GM19035 (cell line): ENCODE measurements at regions not wholly inside any gene's neighbourhood (a gene's known extent, or its start where the extent isn't known, plus 50 kb on each side); places are given as distances from the start of the nearest gene placed in this dataset.
A peak's percentile ranks its signal among the peaks of the same experiment; 100 is the strongest.

Experiments used
- ATAC-seq: cut with Tn5 transposase; IDR thresholded peaks from one replicate; pipeline ENCODE4 v1.9.1; 2021; ENCODE audit not compliant: unreplicated experiment

GRCh38 chr4:81891005-81891996, 419.6 kb upstream of the RASGEF1B start:
- no peak for ATAC-seq

- no peak for ATAC-seq
These were observed 413.3 kb upstream of the RASGEF1B start for GRCh38 chr4:81884986-81885385.

GRCh38 chr4:81883530-81884450, 412.1 kb upstream of the RASGEF1B start:
- ATAC-seq: no peak

- no peak for ATAC-seq
These were observed 411.3 kb upstream of the RASGEF1B start for GRCh38 chr4:81883004-81883403.

- no peak for ATAC-seq
These were observed 410.3 kb upstream of the RASGEF1B start for GRCh38 chr4:81881855-81882621.

- ATAC-seq: no peak
These were observed 404.4 kb upstream of the RASGEF1B start for GRCh38 chr4:81876106-81876505.

- no peak for ATAC-seq
These were observed 403.2 kb upstream of the RASGEF1B start for GRCh38 chr4:81874661-81875515.

- no peak for ATAC-seq
These were observed 398.6 kb upstream of the RASGEF1B start for GRCh38 chr4:81870275-81870674.

GRCh38 chr4:81860111-81860510, 388.4 kb upstream of the RASGEF1B start:
- no peak for ATAC-seq

GRCh38 chr4:81854406-81854805, 382.7 kb upstream of the RASGEF1B start:
- no peak for ATAC-seq

- no peak for ATAC-seq
These were observed 380.5 kb upstream of the RASGEF1B start for GRCh38 chr4:81852031-81852715.

- no peak for ATAC-seq
These were observed 379.0 kb upstream of the RASGEF1B start for GRCh38 chr4:81850701-81851100.

GRCh38 chr4:81845761-81846160, 374.1 kb upstream of the RASGEF1B start:
- no peak for ATAC-seq

GRCh38 chr4:81845273-81845672, 373.6 kb upstream of the RASGEF1B start:
- no peak for ATAC-seq

GRCh38 chr4:81844717-81845116, 373.0 kb upstream of the RASGEF1B start:
- ATAC-seq: peak; percentile 86

- no peak for ATAC-seq
These were observed 367.8 kb upstream of the RASGEF1B start for GRCh38 chr4:81839347-81840042.

GRCh38 chr4:81838586-81838985, 366.9 kb upstream of the RASGEF1B start:
- ATAC-seq: no peak

- no peak for ATAC-seq
These were observed 365.0 kb upstream of the RASGEF1B start for GRCh38 chr4:81836716-81837115.

- ATAC-seq: no peak
These were observed 361.9 kb upstream of the RASGEF1B start for GRCh38 chr4:81833576-81833975.
